ENCODE measurements at regions not wholly inside any gene's neighbourhood (a gene's known extent, or its start where the extent isn't known, plus 50 kb on each side); places are given as distances from the start of the nearest gene placed in this dataset.
"Not testable (repeated sequence)": the region's sequence is repeated elsewhere in the genome, so short reads cannot be mapped to it uniquely, and the experiment has no call there.

DNA sequence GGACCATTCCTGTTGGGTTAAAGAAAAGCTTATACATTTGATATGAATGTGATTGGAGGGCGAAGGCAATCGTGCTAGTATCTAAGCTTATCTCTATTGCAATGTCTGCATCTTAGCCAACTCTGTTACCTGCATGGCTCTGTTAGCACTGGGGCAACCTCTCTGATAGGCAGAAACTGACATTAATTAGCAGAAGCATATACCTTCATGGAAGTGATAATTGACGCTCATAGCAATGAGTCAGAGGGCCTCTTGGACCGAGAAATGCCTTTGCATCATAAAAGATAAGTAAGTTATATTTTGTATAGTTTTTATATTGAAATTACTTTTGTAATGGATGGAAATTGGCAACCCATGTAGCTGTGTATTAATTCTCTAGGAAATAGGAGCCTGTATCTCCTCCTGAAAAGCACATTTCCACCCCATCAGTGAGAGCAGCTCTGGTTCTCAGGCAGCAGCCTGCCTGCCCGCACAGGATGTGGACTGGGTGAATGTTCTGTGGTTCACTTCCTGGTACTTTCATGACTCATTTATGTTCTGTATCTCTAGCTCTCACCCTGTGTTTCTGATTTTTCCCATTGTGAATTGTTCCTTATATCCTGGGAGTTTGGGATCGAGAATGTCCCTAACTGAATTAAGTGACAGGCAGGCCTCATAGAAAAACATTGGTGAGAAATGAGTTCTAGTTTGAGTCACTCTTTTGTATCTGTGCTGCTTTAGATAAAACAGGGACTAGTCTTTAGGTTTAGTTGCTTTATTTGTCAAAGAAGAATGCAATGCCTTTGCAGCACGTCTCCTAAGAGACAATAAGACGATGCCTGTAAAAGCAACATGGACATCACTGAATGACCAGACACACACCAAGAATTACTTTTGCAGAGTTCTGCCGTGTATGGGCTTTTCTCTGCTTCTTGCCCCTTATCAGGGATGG lies 344.9 kb downstream of the DCDC2C start:
- DNase-seq (ENCODE audit: low read depth in 2 of 2), result peak in 1 of 2 donors; percentile 3

DNA sequence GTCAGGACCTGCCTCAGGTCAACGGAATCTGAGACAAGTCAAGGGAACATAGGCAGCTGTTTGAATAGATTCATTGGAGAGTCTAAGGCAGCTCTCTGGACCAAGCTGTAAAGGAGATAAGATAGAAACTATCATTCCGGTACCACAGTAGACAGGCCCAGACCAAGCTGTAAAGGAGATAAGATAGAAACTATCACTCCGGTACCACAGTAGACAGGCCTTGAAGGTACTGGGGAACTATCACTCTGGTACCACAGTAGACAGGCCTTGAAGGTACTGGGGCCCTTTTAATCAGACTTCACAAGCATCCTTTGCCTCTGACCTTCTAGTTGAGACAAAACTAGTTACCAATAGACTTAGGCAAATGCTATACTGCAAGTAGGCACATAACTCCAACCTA lies 346.1 kb downstream of the DCDC2C start:
- DNase-seq (ENCODE audit: low read depth in 2 of 2), result no peak

DNA sequence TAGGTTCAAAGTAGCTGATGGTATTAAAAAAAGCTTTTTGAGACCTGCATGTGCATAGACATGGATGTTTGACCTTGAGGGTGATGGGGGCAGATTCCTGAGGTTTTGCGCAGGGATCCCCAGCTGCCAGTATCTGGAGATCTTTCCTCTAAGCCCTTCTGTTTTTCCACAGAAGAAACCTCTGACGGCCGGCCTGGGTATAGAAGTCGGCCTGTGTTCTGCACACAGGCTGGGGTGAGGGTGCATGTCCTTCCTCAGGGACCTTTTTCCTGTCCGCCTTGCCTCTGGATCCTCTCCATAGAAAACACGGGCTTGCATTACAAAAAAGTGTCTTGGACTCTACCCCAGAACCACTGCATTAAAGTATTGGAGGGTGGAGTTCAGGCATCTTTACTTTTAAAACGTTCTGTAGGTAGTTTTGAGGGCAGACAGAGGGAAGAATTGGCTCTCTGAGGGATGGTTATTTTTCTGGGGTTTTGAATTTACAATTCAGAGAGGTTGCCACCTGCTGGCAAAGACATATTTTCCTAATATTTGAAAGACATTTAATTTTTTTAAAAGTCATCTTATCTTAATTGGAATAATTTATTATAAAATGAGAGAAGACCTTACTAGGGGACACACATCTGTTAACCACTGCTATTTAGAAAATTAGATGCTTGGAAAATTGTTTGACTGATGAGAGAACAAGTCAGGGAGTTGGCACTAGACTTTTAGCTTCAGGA lies 350.6 kb downstream of the DCDC2C start:
- no peak for DNase-seq (ENCODE audit: low read depth in 2 of 2)

DNA sequence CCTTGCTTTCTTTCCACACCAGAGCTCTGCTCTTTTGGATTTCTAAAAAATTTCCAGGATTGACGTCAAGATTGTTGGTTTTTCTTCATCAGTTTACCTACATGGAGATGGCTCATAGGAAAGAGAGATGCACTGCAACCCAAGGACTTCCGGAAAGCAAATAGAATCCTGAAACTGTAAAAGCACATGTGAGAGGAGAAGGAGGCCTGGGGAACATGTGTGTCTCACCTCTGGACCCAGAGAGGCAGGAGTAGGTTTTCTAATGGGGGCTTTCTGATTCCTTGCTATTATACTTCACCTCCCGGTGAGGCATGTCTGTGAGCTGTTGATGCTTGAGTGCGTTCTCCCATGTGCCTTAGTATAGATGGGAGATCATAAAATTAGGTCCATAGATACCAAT lies 362.8 kb downstream of the DCDC2C start:
- no peak for DNase-seq (ENCODE audit: low read depth in 2 of 2)

DNA sequence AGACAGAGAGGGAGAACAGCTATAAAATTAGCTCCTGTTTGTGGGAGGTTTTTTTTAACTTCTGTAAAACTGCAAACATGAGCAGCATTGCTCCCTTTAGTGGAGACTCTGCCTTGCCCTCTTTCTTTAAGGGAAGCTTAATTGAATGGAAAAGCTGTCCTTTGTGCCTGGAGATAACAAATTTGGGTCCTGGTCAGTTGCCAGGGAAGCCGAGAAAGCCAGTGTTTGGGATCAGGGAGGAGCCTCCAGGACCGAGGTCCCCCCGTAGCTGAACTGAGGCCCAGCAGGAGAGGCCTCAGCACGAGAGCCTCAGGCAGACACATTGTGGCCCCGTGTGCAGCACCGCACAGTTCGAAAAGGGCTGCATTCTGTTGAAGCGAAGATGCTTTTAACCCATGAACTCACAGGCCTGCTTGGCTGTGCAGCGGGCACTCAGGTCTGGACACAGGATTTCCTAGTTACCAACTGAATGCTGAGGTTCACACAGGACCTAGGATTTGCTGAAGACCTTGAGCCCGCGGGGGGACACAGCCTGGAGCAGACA lies 369.7 kb downstream of the DCDC2C start:
- DNase-seq (ENCODE audit: low read depth in 2 of 2), result no peak

DNA sequence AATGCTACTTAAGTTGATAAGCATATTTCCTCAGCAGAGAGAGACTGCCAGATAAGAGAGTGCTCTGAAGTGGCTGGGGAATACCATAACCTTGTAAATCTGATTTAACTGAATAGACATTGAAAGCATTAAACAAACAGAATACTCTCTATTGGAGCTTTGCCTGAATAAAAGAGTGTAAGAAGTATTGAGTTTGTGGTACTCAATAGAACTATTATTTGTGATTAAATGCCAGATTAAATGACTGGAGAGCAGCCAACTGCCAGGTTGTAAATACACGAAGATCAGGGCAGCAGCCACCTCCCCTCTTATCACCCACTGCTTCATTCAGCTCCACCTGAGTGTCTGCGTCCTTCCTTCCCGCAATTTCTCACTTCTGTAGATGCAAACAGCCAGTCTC lies 373.6 kb downstream of the DCDC2C start:
- DNase-seq (ENCODE audit: low read depth in 2 of 2), result no peak

DNA sequence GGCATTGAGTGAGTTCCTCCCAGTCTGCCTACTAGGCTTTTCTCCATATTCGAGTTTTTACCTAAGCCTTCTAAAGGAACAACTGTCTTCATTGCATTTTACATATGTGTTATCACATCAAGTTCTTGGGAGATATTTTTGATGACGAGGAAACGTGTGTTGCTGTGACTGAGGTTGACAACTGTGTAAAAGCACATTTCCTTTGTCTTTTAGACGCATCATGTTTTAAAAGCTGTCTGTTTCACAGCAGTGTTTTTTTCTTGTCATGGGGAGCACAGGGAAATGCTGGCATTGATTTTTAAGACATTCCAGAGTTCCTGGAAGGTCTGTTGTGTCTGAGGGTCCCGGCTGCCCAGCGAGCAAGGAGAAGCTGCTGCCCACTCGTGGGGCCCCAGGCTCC lies 381.8 kb downstream of the DCDC2C start:
- DNase-seq (ENCODE audit: low read depth in 2 of 2), result no peak

DNA sequence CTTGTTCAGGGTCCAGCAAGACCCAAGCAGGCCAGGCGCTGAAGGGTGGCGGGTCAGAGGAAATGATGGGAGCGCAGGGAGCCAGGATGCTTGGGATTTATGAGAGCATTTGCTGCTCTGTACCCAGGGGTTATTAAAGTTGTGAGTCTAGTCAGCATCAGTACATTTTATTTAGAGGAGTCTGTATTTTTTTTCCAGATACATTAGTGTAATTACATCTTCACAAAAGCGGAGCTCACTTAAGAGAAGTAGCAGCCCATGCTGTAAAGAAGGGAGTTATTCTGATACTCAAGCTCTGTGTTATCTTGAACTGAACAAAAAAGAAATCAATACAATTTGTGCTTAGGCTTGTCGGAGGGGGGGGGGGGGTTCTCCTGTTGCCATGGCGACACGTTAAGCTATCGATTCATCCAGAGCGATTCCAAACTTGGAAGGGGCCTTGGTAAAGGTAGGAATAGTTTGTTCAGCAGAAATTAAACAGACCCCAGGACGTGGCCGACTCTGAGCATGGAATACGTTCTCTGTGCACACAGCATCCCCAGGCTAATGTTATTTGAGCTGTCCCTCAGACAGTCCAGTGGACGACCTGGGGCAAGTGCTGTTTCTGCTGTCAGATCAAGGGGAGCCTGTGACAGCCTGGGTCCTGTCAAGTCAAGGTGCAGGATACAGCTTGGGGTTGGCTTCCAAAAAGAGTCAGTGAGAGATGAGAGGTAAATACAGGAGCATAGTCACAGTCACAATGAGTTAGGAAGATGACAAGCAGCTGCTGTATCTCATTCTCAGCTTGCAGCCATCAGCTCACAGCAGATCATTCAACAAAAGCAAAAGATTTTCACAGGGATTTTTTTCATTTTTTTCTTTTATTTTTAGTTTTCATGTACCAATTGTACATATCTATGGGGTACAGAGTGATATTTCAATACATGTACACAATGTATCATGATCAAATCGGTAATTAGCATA lies 387.6 kb downstream of the DCDC2C start:
- no peak for DNase-seq (ENCODE audit: low read depth in 2 of 2)

DNA sequence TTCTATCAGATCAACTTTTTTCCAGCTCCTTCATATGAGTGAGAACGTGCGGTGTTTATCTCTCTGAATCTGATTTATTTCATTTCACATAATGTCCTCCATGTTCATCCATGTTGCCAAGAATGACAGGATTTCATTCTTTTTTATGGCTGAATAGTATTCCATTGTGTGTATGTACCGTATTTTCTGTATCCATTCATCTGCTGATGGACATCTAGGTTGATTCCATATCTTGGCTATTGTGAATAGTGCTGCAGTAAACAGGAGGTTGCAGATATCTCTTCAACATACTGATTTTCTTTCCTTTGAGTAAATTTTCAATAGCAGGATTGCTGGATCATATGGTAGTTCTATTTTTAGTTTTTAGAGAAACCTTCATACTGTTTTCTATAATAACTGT lies 388.5 kb downstream of the DCDC2C start:
- no peak for DNase-seq (ENCODE audit: low read depth in 2 of 2)

DNA sequence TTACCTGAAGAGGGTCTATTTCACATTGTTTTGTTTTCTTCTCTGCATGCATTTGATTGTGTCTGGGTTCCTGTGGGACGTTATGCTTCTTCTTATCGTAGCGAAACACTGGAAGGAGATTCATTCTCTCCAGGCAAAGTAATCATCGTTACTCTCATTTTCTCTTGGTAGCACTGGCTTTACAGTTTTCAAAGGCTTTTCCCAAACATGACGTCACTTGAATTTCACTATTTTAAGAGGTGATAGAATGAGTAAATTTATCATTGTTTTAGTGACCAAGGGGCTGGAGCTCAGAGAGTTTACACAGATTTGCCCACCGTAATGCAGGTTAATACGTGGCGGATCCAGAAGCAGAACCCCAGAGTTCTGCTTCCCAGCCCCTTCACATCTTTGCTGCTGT lies 391.4 kb downstream of the DCDC2C start:
- DNase-seq (ENCODE audit: low read depth in 2 of 2), result no peak

DNA sequence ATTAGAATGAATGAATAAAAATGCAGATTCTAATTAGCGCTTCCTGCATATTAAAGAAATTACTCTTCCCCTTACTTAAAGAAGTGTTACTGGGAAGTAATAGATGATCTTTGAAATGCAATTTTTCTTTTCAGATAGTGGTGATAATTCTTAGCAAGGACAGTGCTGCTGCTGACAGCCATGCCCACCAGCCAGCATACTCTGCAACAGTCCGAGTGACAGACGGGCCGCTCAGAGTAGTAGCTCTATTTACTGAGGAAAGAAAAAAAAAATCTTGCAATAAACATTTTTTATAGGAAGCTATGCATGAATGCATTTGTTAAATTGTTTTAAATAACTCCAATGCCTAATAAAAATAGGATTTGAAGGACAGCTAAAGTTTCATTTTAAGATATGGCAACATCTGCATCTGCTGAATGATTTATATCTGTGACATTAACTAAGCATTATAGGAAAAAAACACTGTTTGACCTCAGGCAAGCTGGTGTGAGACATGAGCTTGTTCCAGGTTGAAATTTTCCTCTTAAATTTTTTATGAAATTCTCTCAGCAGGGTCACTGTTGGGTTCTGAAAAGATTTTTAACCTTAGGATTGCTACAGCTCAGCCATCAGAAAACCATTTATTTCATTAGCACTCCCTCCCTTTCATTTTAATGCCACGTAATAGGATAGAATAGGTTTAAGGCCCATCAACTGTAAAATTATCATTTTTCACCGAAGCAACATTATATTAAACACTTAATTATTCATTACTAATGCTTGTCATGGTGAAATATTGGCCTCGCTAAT lies 393.8 kb downstream of the DCDC2C start:
- no peak for DNase-seq (ENCODE audit: low read depth in 2 of 2)

DNA sequence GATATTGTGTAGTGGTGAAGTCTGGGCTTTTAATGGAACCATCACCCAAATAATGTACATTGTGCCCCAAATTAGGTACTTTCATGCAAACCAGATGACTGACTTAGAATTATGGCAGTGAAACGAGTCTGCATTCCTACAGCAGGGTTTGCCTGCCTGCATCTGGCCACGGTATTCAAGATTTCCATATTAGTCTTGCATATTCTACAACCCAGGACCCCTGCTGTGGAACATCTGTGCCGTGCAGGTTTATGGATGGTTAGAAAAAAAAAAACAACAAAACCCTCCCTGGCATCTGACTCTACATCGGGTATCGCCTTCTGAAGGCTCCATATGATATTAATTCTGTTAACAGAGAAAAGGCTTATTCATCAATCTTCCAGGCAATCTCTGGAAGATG lies 394.8 kb downstream of the DCDC2C start:
- no peak for DNase-seq (ENCODE audit: low read depth in 2 of 2)

DNA sequence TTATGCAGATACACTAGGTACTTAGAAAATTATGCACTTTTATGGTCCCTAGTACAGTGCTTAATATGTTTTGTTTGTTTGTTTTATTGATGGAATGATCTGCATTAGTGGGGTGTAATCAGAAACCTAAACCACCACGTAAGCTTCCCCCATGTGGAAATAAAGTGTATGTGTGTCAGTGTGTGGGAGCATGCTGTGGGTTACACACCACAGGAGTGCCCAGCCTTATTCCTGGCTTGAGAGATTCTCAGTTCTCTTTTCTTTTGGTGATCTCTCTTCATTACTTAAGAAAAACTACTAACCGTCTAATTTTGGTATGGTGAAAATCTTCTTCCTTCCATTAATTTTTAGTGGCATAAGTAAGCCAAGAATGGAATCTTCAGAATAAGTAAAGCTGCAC lies 398.6 kb downstream of the DCDC2C start:
- no peak for DNase-seq (ENCODE audit: low read depth in 2 of 2)

DNA sequence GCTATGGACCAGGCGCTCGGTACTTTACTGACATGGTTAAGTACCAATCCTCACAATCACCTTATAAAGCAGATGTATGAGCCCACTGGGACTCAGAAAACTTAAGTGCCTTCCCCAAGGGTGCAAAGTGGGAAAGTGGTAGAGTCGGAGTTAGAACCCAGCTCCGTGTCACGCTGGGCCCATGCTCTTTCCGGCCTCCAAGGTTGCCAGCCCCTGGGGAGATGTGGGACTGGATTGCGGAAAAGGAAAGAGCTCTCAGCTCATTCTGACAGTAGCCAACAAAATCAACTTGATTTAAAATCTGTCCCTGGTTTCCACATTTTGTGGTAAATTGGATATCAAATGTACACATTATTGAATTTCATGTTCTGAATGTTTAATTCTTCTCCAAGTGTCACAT lies 403.8 kb downstream of the DCDC2C start:
- no peak for DNase-seq (ENCODE audit: low read depth in 2 of 2)

DNA sequence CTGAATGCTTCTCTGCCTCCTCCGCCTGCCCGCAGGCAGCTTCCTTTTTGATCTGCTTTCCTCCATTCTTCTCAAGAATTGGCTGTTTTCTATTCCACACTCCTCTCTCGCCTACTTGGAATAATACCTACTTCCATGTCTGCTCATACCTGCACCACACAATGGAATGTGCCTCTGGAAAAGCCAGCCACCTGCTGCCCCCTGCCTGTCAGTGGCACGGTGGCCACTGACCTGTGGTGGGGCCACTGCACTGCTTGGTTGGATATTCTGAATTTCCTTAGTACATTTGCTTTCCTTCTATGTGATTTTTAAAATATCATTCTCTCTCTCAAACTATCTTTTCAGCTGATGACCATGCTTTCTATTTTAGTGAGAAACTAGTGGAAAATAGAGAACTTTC lies 406.9 kb downstream of the DCDC2C start:
- no peak for DNase-seq (ENCODE audit: low read depth in 2 of 2)

DNA sequence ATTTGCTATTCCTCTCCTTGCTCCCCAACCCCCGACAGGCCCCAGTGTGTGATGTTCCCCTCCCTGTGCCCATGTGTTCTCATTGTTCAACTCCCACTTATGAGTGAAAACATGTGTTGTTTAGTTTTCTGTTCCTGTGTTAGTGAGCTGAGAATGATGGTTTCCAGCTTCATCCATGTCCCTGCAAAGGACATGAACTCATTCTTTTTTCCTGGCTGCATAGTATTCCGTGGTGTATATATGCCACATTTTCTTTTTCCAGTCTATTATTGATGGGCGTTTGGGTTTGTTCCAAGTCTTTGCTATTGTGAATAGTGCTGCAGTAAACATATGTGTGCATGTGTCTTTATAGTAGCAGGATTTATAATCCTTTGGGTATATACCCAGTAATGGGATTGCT lies 412.1 kb downstream of the DCDC2C start:
- not testable (repeated sequence) for DNase-seq (ENCODE audit: low read depth in 2 of 2)

DNA sequence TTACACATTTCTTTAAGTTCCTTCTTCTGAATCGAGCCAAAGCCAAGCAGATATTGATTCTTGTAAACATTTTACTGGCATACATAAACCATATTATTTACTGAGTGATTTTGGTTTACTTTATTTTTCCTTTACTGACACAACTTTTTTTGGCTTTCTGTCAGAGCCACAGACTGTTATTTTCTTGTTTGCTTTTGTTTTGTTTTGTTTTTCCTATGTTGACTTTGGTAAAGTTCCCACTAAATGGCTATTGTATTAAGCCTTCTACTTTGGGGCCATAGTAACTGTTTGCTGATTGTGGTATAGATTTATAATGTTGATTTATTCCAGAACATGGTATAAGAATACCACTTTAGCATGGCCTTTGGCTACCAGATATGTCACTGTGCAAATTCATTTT lies 419.4 kb downstream of the DCDC2C start:
- DNase-seq (ENCODE audit: low read depth in 2 of 2), result no peak

DNA sequence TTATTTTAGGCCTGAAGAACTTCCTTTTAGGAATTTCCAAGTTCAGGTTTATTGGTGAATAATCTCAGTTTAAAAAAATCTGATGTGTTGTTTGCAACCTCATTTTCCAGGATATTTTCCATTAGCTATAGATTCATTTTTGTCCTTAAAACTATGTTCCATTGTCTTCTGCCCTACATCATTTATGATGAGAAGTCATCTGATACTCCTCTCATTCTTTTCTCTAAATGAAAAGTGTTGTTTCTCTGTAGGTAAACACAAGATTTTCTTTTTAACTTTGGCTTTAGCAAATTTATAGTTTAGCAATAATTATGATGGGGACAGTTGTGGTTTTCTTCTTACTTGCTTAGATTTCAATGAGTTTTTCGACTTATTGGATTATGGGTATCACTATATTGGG lies 427.3 kb downstream of the DCDC2C start:
- no peak for DNase-seq (ENCODE audit: low read depth in 2 of 2)

DNA sequence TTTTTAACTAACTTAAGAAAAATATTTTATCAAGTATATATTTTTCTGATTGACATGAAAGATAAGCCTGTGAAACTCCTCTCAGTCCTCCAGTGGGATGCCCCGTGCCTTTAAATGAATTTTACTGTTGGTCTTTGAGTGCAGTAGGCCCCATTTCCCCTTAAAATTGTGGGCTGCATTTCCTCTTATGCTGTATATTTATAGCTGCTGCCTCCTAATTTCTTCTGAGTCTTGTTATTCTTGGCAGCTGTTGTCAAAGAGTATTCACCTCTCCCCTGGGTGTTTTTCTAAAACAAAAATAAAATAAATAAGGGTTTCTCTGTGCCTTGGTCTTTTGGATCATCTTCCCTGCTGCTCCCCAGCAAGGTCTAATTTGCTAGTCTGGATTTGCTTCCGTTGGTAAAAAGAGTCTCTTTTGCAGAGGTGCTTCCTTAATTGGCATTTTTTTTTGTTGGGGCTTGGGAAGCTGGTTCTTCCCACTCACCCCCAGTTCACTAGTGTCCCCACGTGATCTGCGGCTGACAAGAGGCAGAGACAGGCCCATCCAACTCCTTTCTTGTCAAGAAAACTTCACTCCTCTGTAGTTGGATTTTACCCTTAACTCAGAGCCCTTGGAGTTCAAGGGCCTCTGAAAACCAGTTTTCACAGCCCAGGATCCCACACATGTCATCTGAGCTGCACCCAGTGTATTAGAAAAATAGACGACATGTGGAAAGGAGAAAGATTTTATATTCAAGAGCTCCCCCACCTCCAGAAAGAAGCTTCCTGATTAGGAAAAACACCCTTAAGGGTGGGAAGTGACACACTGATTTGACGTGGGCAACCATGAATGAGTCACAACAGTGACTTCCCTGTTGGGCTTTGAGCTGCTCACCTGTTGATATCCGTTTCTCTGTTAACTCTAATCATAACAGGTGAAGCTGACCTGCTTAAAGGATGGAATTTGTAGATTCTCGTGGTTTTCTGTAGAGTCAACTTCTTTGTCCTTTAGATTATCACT lies 431.5 kb downstream of the DCDC2C start:
- DNase-seq (ENCODE audit: low read depth in 2 of 2), result no peak

DNA sequence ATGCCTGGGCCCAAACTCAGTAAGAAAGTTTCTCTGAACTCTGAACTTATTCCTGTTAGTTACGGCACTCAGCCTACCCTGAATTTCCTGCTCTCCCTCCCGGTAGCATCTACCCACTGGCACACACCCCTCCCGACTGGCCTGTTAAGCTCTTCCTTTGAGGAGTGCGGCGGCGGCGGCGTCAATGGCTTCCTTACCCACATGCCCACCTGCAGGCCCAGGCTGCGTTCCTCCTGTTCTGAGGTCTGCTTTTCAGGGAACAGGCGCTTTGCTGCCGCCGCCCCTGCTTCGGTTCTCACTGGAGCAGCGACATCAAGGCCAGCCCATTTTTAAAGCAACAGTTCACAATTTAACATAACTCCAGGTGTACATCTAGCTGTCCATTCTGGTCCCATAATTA lies 432.4 kb downstream of the DCDC2C start:
- no peak for DNase-seq (ENCODE audit: low read depth in 2 of 2)
